Lower leg skin (tissue), 3 donors: ENCODE measurements at regions not wholly inside any gene's neighbourhood (a gene's known extent, or its start where the extent isn't known, plus 50 kb on each side); places are given as distances from the start of the nearest gene placed in this dataset.

ENCODE experiments used
- POLR2A ChIP-seq, 2 donors: fragments of 450-650 bp; IDR thresholded peaks; one replicate each; pipeline ENCODE4 v1.6.1; 2016 to 2017; ENCODE audit warnings: antibody characterized with exemption in 2 of 2, mild to moderate bottlenecking in 1 of 2, moderate library complexity in 1 of 2
- TF ChIP-seq, protein P1 (sequence below), 3 donors: fragments of 450-650 bp; IDR thresholded peaks; one replicate each; pipeline ENCODE4 v1.5.1; 2016; ENCODE audit warnings: antibody characterized with exemption in 3 of 3, mild to moderate bottlenecking in 3 of 3, moderate library complexity in 2 of 3

DNA sequence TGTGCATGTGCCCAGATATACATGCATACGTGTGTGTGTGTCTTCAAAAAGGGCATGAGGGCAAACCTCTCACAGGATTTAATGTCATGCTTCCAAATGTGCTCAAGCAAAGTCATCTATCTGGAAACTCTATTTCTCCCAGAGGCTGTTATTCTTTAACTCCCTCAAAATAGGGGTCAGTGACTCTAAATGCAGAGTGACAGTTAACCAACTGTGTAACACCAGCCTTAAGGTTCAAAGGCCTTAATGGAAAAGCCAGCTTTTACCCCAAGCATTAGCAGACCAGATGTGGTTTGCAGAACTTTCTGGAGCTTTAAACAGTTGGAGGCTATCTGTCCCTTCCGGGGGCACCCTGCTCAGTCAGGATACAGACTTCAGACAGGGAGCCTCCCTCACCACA, 70.4 kb upstream of the SLC7A14 start:
- TF ChIP-seq, protein P1, sequence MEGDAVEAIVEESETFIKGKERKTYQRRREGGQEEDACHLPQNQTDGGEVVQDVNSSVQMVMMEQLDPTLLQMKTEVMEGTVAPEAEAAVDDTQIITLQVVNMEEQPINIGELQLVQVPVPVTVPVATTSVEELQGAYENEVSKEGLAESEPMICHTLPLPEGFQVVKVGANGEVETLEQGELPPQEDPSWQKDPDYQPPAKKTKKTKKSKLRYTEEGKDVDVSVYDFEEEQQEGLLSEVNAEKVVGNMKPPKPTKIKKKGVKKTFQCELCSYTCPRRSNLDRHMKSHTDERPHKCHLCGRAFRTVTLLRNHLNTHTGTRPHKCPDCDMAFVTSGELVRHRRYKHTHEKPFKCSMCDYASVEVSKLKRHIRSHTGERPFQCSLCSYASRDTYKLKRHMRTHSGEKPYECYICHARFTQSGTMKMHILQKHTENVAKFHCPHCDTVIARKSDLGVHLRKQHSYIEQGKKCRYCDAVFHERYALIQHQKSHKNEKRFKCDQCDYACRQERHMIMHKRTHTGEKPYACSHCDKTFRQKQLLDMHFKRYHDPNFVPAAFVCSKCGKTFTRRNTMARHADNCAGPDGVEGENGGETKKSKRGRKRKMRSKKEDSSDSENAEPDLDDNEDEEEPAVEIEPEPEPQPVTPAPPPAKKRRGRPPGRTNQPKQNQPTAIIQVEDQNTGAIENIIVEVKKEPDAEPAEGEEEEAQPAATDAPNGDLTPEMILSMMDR (IDR thresholded peaks at IDR 0.05), result no peak
- TF ChIP-seq POLR2A (IDR thresholded peaks at IDR 0.05), result no peak
